ENCODE measurements at regions not wholly inside any gene's neighbourhood (a gene's known extent, or its start where the extent isn't known, plus 50 kb on each side); places are given as distances from the start of the nearest gene placed in this dataset.
A peak's percentile ranks its signal among the peaks of the same experiment; 100 is the strongest.
"Not testable (repeated sequence)": the region's sequence is repeated elsewhere in the genome, so short reads cannot be mapped to it uniquely, and the experiment has no call there.

DNA sequence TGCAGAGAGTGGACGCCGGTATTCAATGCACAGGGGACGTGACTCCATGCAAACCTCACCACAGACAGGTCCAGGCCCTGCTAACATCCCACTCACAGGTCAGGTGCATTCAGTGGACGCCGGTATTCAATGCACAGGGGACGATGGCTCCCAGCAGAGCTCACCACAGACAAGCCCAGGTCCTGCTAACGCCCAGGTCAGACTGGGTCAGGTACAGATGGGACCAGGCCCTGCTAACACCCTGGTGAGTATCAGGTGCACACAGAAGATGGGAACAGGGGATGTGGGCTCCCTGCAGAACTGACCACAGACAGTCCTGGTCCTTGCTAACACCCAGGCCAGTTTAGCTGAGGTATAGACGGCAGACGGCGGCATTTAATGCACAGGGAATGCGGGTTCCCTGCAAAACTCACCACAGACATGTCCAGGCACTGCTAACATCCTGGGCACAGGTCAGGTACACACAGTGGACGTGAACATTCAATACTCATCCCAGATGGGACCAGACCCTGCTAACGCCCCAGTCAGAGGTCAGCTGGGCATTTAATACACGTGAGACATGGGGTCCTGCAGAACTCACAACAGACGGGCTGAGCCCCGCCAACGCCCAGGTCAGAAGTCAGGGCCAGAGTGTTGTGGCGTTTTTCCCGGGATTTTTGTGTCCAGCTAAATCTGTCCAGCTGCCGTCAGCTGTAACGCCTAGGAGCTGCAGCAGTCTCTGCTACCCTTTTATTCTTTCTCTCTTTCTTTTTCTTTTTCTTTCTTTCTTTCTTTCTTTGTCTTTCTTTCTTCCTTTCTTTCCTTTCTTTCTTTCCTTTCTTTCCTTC, 99.2 kb downstream of the SHOX start:
- no peak for DNase-seq

DNA sequence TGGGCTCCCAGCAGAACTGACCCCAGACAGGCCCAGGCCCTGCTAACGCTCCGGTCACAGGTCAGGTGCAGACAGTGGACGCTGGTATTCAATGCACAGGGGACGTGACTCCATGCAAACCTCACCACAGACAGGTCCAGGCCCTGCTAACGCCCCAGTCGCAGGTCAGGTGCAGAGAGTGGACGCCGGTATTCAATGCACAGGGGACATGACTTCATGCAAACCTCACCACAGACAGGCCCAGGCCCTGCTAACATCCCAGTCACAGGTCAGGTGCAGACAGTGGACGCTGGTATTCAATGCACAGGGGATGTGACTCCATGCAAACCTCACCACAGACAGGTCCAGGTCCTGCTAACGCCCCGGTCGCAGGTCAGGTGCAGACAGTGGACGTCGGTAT, 98.5 kb downstream of the SHOX start:
- not testable (repeated sequence) for DNase-seq

DNA sequence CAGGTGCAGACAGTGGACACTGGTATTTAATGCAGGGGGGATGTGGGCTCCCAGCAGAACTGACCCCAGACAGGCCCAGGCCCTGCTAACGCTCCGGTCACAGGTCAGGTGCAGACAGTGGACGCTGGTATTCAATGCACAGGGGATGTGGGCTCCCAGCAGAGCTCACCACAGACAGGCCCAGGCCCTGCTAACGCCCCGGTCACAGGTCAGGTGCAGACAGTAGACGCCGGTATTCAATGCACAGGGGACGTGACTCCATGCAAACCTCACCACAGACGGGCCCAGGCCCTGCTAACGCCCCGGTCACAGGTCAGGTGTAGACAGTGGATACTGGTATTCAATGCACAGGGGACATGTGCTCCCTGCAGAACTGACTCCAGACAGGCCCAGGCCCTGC, 98.0 kb downstream of the SHOX start:
- not testable (repeated sequence) for DNase-seq

DNA sequence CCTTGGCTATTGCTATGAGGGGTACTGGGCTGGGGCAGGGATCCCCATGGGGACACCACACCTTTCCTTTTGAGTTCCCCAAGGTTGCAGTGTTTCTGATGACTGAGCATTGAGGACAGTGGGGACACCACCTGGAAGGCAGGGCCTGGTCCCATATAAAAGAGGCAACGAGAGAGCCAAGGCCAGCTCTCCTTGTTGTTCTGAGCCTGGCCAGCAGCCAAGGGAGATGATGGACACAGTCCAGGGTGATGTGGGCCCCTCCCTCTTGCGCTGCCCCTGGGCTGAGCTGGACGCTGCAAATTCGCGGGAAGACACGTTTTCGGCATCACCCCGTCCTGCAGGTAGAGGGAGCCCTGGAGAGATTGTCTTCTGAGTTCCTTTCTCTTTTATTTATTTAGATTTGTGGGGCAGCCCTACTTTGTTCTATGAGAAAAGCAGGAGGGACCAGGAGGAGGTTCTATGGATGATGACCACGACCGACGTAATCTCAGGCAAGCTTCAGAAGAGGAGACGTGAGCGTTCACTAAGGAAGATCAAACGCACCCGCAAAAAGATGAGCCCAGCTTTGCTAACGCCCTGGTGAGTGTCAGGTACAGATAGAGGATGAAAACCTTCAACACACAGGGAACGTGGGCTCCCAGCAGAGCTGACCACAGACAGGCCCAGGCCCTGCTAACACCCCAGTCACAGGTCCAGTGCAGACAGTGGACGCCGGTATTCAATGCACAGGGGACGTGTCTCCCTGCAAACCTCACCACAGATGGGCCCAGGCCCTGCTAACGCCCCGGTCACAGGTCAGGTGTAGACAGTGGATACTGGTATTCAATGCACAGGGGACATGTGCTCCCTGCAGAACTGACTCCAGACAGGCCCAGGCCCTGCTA, 97.4 kb downstream of the SHOX start:
- DNase-seq: no peak

DNA sequence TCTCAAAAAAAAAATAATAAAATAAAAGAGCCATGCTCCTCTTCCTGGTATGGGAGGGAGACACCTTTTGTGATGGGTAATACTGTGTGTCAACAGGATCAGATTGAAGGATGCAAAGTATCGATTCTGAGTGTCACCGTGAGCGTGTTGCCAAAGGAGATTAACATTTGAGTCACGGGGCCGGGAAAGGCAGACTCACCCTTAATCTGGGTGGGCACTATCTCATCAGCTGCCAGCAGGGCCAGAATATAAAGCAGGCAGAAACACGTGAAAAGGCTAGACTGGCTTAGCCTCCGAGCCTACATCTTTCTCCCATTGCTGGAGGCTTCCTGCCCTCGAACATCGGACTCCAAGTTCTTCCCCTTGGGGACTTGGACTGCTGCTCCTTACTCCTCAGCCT, 95.4 kb downstream of the SHOX start:
- DNase-seq: no peak

DNA sequence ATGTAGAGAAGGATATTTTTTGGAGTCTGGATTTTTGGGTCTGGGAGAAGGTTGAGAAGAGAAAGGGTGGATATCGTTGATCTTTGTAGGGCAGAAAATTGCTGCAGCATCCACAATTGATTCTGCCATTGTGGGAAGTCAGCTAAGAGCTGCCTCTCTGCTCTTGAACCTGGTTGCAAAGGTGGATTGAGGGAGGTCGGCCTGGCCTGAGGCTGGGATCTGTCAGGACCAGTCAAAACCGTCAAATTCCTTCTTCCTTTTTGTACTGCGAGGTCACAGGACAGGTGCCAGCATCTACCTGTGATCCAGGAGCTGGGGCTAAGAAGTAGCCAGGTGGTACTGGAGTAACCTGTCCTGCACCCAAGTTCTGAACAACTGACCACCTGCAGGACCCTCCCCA, 93.7 kb downstream of the SHOX start:
- peak; percentile 10 for DNase-seq

DNA sequence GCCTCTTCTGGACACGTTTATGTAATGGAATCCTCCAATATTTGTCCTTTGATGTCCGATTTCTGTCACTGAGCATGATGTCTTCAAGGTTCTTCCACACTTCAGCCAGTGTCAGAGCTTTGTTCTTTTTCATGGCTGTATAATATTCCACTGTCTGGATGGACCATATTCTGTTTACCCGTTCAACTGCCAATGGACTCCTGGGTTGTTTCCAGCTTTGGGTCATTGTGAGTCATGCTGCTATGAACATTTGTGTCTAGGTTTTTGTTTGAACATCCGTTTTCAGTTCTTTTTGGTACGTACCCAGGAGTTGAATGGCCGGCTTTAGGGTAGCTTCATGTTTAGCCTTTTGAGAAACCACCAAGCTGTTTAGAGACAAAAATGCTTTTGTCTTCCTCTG, 93.2 kb downstream of the SHOX start:
- DNase-seq: peak; percentile 27

DNA sequence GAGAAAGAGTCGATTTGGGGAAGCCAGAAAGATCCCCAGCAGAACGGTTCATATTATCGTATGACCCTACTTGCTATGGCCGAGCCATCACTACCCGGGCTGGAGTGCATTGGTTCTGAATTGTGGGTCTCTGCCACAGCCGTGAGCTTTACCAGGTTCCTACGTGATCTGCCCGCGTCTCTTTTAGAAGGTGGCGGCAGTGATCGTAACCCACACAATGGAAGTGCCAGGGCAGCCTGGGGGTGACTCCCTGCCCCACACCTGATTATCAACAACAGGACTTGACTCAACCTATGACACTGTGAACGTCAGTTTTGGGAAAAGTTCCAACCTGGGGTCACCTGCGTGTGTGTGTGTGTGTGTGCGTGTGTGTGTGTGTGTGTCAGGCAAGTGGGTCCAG, 90.8 kb downstream of the SHOX start:
- no peak for DNase-seq

DNA sequence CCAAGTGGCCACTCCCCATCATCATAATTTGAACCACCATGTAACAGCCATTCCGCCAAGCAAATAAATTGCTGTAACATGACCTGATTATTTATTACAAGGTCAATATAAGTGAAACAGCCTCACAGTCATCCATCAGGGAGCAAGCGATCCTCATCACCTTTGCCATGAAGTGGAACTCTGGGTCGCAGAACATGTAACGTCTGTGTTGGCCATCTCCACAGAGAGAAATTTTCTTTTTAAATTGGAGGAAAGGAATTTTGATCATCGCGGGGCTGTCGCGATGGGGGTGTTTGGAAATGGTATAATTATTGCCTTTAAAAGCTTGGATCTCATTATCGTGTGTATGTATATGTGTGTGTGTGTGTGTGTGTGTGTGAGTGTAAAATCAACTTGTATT, 90.2 kb downstream of the SHOX start:
- no peak for DNase-seq

DNA sequence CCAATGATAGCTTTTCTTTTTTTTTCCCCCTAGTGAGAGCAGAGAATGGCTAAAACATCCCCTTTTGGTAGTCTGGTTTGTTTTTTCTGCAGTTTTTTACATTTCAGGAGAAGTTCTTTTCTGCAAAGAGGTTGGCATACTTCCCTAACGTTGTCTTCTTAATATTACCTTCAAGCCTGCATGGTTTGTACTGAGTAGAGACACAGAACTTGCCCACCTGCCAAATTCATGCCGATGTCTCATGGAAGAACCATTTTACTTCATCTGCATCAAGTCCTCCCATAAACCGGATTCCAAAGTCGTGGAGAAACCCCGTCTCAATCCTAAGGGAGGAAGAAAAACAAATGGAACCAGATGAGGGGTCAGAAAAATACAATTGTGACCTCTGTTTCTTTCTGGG, 89.7 kb downstream of the SHOX start:
- DNase-seq: no peak

DNA sequence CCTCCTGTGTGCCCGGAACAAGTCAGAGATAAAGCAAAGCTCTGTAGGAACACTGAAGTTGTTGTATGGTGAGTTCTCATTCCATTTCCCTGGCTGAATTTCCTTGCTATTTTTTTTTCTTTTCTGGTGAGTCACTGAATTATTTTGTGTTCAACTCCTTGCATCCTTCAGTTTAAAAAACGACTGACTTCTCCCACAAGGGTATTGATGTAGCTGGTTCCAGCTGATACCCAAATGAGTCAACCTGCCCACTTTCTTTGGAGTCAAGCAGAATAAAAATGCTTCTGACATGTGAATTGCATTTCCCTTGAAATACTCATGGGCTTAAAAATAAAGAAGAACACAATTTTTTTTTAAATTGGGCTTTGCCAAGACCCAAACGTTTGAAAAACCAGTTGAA, 85.5 kb downstream of the SHOX start:
- DNase-seq: no peak

DNA sequence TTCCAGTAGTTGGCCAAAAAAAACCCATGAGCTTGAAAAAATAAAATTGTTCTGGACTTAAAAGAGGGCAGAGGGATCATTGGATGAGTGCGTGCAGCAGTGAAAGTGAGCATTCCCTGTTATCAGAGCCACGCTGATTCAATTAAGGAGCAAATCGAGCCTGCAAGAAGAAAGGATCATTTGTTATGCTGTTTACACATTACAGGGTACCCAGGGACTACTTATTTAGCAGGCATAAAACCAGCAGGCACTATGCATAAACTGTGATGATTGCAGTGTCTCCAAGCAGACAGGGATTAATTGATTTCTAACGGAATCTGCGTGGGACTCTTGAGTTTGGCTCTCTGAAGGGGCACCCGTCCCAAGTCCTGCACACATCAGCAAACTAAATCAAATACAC, 83.5 kb downstream of the SHOX start:
- no peak for DNase-seq

All from fibroblast of skin of back (primary cell).